ENCODE measurements at regions not wholly inside any gene's neighbourhood (a gene's known extent, or its start where the extent isn't known, plus 50 kb on each side); places are given as distances from the start of the nearest gene placed in this dataset.

DNA sequence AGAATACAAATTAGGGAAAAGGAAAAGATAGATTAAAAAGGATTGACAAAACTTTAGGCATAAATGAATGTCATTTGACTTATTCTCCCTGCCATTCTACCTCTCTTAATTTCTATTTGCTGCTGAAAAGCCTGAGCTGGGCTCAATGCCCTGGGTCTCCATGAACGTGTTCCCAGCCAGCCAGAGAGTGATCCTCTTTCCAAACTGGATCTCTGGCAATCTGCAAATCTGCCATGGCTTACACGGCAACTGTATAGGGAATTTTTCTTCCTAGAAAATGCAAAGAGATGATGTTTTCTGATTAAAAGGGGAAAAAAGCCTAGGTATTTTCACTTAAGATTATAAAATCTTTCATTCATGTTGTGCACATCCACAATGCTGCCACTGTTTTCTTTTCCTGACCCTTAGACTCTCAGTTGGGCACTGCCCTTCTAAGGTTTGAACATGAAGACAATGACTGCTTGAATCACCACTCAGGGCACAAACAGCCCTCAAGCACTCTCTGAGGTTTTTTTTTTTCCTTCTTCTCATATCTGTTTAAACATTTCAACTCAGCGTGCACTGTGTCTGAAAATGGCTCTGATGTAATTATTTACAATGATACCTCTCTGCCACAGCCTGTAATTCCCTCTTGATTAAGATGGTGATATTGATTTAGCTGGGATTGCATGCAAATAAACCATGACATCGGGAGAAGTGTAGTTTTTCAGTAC lies 60.3 kb downstream of the DACT1 start:
- 38% methylated on average over 4 of the region's 4 CpGs for WGBS
- Histone ChIP-seq H3K27me3 (replicated peaks; ENCODE audit: insufficient read depth) (no peaks in the 10 kb centered on the region), H3K27ac (no peak overlapping the region), H3K4me3 (no peak overlapping the region), H3K9me3 (no peaks in the 10 kb centered on the region), H3K36me3 (no peaks in the 10 kb centered on the region), H3K4me1 (replicated peaks) (no peaks in the 10 kb centered on the region)
- intact Hi-C loops (cut with DNase I) = no loop called here
- no peak for TF ChIP-seq POLR2A (IDR thresholded peaks at IDR 0.05)
- TF ChIP-seq CTCF (IDR thresholded peaks at IDR 0.05) = no peak
- no peak for TF ChIP-seq POLR2AphosphoS5 (IDR thresholded peaks at IDR 0.05)
- DNase-seq (ENCODE audit: low spot score) = no peak

- no peaks in the 10 kb centered on the region for H3K4me1 ChIP-seq (replicated peaks)
- no peak for DNase-seq (ENCODE audit: low spot score)
- intact Hi-C loops (cut with DNase I) = no loop called here
- no peak overlapping the region for H3K4me3 ChIP-seq
- no peaks in the 10 kb centered on the region for H3K36me3 ChIP-seq
- no peaks in the 10 kb centered on the region for H3K27me3 ChIP-seq (replicated peaks; ENCODE audit: insufficient read depth)
- no peaks in the 10 kb centered on the region for H3K9me3 ChIP-seq
- H3K27ac ChIP-seq = no peak overlapping the region
- 81% methylated on average over 1 of the region's 1 CpG for WGBS
- TF ChIP-seq POLR2A (IDR thresholded peaks at IDR 0.05) (no peak), CTCF (IDR thresholded peaks at IDR 0.05) (no peak), POLR2AphosphoS5 (IDR thresholded peaks at IDR 0.05) (no peak)
Measured at GRCh38 chr14:58699681-58700205, 62.0 kb downstream of the DACT1 start.

- intact Hi-C loops (cut with DNase I) = no loop called here
- Histone ChIP-seq H3K27ac (no peak overlapping the region), H3K4me3 (no peak overlapping the region), H3K36me3 (no peaks in the 10 kb centered on the region), H3K4me1 (replicated peaks) (no peaks in the 10 kb centered on the region), H3K9me3 (no peaks in the 10 kb centered on the region), H3K27me3 (replicated peaks; ENCODE audit: insufficient read depth) (no peaks in the 10 kb centered on the region)
- WGBS = 70% methylated on average over 3 of the region's 3 CpGs
- TF ChIP-seq POLR2AphosphoS5 (IDR thresholded peaks at IDR 0.05) (no peak), CTCF (IDR thresholded peaks at IDR 0.05) (no peak), POLR2A (IDR thresholded peaks at IDR 0.05) (no peak)
- no peak for DNase-seq (ENCODE audit: low spot score)
Measured at GRCh38 chr14:58701156-58701555, 63.4 kb downstream of the DACT1 start.

GRCh38 chr14:58701604-58702003 lies 63.8 kb downstream of the DACT1 start:
- DNase-seq (ENCODE audit: low spot score) = no peak
- no peak overlapping the region for H3K27ac ChIP-seq
- H3K4me3 ChIP-seq = no peak overlapping the region
- H3K27me3 ChIP-seq (replicated peaks; ENCODE audit: insufficient read depth) = no peaks in the 10 kb centered on the region
- intact Hi-C loops (cut with DNase I) = no loop called here
- H3K4me1 ChIP-seq (replicated peaks) = no peaks in the 10 kb centered on the region
- H3K9me3 ChIP-seq = no peaks in the 10 kb centered on the region
- no peak for TF ChIP-seq CTCF (IDR thresholded peaks at IDR 0.05)
- TF ChIP-seq POLR2A (IDR thresholded peaks at IDR 0.05) = no peak
- no peak for TF ChIP-seq POLR2AphosphoS5 (IDR thresholded peaks at IDR 0.05)
- 88% methylated on average over 1 of the region's 1 CpG for WGBS
- no peaks in the 10 kb centered on the region for H3K36me3 ChIP-seq

All from prostate gland (tissue), 2 donors.